Cardiac muscle cell (in vitro differentiated cells and primary cell): ENCODE measurements at regions not wholly inside any gene's neighbourhood (a gene's known extent, or its start where the extent isn't known, plus 50 kb on each side); places are given as distances from the start of the nearest gene placed in this dataset.
A peak's percentile ranks its signal among the peaks of the same experiment; 100 is the strongest.

Experiments used
- DNase-seq, 2 donors: peaks; one replicate each; pipeline versions ENCODE4 v3.0.0 to v3.0.0-alpha.2; 2010 to 2017; ENCODE audit warnings: low read depth in 1 of 2, low spot score in 1 of 2
- H3K27ac ChIP-seq: fragments of 200-600 bp; sonication (generic); 2 replicates; pipeline ENCODE4 v1.5.1; 2016
- H3K27me3 ChIP-seq: fragments of 200-600 bp; sonication (generic); 2 replicates; pipeline ENCODE4 v1.6.0; 2016; ENCODE audit warnings: control low read depth
- H3K36me3 ChIP-seq: fragments of 200-600 bp; sonication (generic); 2 replicates; pipeline ENCODE4 v1.5.1; 2016; ENCODE audit warnings: control low read depth
- H3K4me1 ChIP-seq: fragments of 200-600 bp; sonication (generic); 2 replicates; pipeline ENCODE4 v1.8.1; 2017; ENCODE audit warnings: low read depth, mild to moderate bottlenecking, mixed run types
- H3K4me3 ChIP-seq: fragments of 200-600 bp; sonication (generic); 2 replicates; pipeline ENCODE4 v1.5.1; 2016; ENCODE audit warnings: mild to moderate bottlenecking
- H3K9me3 ChIP-seq: fragments of 200-600 bp; sonication (generic); 2 replicates; pipeline ENCODE4 v1.5.1; 2017; ENCODE audit warnings: low read depth, mild to moderate bottlenecking, control low read depth
- CTCF ChIP-seq: IDR thresholded peaks from 2 replicates; pipeline ENCODE4 v1.5.1; 2012; ENCODE audit warnings: low read depth, mild to moderate bottlenecking, low read length

DNA sequence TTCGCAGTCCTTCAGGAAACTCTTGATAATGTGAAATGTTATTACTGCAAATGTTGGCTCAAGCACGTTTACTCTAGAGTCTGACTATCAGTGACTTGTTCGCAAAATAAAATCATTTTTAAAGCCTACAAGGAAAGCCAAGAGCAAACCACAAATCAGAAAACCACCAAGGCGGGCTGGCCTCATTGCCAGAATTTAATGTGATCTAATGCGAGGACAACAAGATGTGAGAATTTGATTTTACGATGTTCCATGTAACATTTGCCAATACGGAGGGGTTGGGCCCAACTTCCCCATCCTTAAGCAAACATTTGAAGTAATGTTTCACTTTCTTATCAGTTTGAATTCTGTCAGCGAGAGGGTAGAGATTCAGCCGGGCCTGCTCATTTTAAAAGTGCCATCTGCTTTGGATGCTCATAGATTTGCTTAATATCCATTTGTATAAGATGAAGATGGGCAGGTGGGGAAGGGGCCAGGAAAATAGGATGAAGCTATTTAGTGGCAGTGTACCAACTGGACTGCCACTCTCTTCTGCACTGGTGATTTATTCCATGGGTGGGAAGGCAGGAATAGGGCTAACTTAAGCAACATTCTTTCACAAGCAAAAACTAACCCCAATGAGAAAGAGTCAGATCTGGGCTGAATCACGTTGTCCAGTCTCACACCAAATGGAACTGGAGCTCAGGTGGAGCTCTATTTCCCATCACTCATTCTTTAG is 225.3 kb downstream of the ANAPC10 start:
- H3K27me3 ChIP-seq, result no peaks in the 10 kb centered on the region
- no peak for TF ChIP-seq CTCF
- H3K9me3 ChIP-seq, result no peaks in the 10 kb centered on the region
- no peaks in the 10 kb centered on the region for H3K36me3 ChIP-seq
- no peak overlapping the region for H3K27ac ChIP-seq
- no peak overlapping the region for H3K4me3 ChIP-seq
- H3K4me1 ChIP-seq, result no peaks in the 10 kb centered on the region
- peak in 1 of 2 donors; percentile 71 for DNase-seq

- Histone ChIP-seq H3K27ac (no peak overlapping the region), H3K9me3 (no peaks in the 10 kb centered on the region), H3K4me1 (no peaks in the 10 kb centered on the region), H3K4me3 (no peak overlapping the region), H3K36me3 (no peaks in the 10 kb centered on the region), H3K27me3 (no peaks in the 10 kb centered on the region)
- no peak for TF ChIP-seq CTCF
- no peak for DNase-seq
Observed at GRCh38 chr4:144873226-144873990, 224.6 kb downstream of the ANAPC10 start.

GRCh38 chr4:144894573-144894972 is 203.4 kb downstream of the ANAPC10 start:
- no peaks in the 10 kb centered on the region for H3K27me3 ChIP-seq
- no peaks in the 10 kb centered on the region for H3K9me3 ChIP-seq
- H3K27ac ChIP-seq, result no peak overlapping the region
- no peak overlapping the region for H3K4me3 ChIP-seq
- no peaks in the 10 kb centered on the region for H3K36me3 ChIP-seq
- peak in 1 of 2 donors; percentile 94 for DNase-seq
- H3K4me1 ChIP-seq, result no peaks in the 10 kb centered on the region
- TF ChIP-seq CTCF, result no peak

GRCh38 chr4:144899393-144899792 is 198.6 kb downstream of the ANAPC10 start:
- no peak overlapping the region for H3K4me3 ChIP-seq
- DNase-seq, result no peak
- no peaks in the 10 kb centered on the region for H3K27me3 ChIP-seq
- H3K4me1 ChIP-seq, result no peaks in the 10 kb centered on the region
- TF ChIP-seq CTCF, result no peak
- no peaks in the 10 kb centered on the region for H3K9me3 ChIP-seq
- no peak overlapping the region for H3K27ac ChIP-seq
- no peaks in the 10 kb centered on the region for H3K36me3 ChIP-seq

DNA sequence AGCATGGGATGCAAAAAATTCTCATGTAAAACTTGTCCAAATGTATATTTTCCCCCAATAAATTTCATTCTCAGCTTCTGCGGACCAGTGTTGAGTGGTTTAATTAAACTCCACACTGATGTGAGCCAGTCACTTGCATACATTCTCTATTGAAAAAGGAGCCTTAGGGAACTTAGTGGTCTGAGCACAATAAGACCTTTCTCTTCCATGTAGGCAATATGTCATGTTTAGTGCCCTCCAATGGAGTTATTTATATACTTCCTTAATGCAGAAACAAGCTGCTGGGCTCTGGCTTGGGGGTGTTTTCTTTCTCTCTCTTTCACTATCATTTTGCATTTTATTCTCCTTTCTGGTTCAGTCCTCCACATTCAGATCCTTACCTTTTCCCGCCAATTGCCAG is 196.9 kb downstream of the ANAPC10 start:
- TF ChIP-seq CTCF, result no peak
- DNase-seq, result no peak
- no peaks in the 10 kb centered on the region for H3K27me3 ChIP-seq

More for the DNA sequence above, 196.9 kb downstream of the ANAPC10 start:
- no peaks in the 10 kb centered on the region for H3K9me3 ChIP-seq
- peaks cover 8% of the 10 kb centered on the region for H3K4me1 ChIP-seq
- H3K36me3 ChIP-seq, result no peaks in the 10 kb centered on the region
- H3K4me3 ChIP-seq, result no peak overlapping the region
- H3K27ac ChIP-seq, result no peak overlapping the region
